K562 (cell line): ENCODE measurements at regions not wholly inside any gene's neighbourhood (a gene's known extent, or its start where the extent isn't known, plus 50 kb on each side); places are given as distances from the start of the nearest gene placed in this dataset.

Experiments used
- ATAC-seq: fragments of 200-7000 bp; cut with Tn5 transposase; 3 replicates; pipeline ENCODE4 v1.9.1; 2020; ENCODE audit warnings: moderate library complexity
- BruUV-seq: library from RNA; stranded (reverse); fragments of 400-500 nt; replicated peaks from 2 replicates; lab custom pipeline; 2021; lab: Mats Ljungman, UMichigan
- CTCF ChIA-PET: fragments of 300-600 bp; formaldehyde crosslinking; extraction: SDS; loops from one replicate; lab custom pipeline; 2021; ENCODE audit warnings: low intra/inter-chr PET ratio; lab: Yijun Ruan, JAX
- POLR2A ChIA-PET: fragments of 300-600, 350-650 bp; sonication (Branson Sonifier 250); formaldehyde crosslinking; extraction: SDS; loops from one replicate; lab custom pipeline; 2021; ENCODE audit warnings: antibody characterized with exemption, inconsistent platforms; lab: Yijun Ruan, JAX
- DNase-seq, 4 experiments: peaks; one replicate each; pipeline versions ENCODE4 v3.0.0 to v3.0.0-alpha.2; 2011 to 2018; ENCODE audit warnings: low spot score in 3 of 4, mixed read lengths in 3 of 4; ENCODE audit errors: extremely low read depth in 1 of 4
- FAIRE-seq: peaks from 2 replicates; lab custom pipeline; 2011; peaks lifted over from hg19 to GRCh38; lab: Jason Lieb, UNC
- H2AFZ ChIP-seq: 2 replicates; pipeline ENCODE4 v1.6.0; 2011; ENCODE audit warnings: low read depth, low read length, control low read depth, inconsistent platforms
- H3K27ac ChIP-seq: fragments of 200-600 bp; 3 replicates; pipeline ENCODE4 v1.8.0; 2011; ENCODE audit warnings: low read depth, mild to moderate bottlenecking, control low read depth, inconsistent platforms, low read length, moderate library complexity, mixed read lengths; ENCODE audit errors: extremely low read depth
- H3K27me3 ChIP-seq, 2 experiments: fragments of 300-600 bp in 1 of 2; 2 replicates in 1 of 2; 3 replicates in 1 of 2; pipeline versions ENCODE4 v1.6.0 to v1.8.0; 2011; ENCODE audit warnings: inconsistent platforms in 2 of 2, low read length in 2 of 2, mild to moderate bottlenecking in 1 of 2, mixed read lengths in 1 of 2, moderate library complexity in 1 of 2; ENCODE audit not compliant: control insufficient read depth in 2 of 2, insufficient read depth in 2 of 2
- H3K36me3 ChIP-seq: fragments of 300-600 bp; 3 replicates; pipeline ENCODE4 v1.8.0; 2011; ENCODE audit warnings: mild to moderate bottlenecking, low read length, inconsistent platforms; ENCODE audit not compliant: control insufficient read depth, insufficient read depth
- H3K4me1 ChIP-seq, 2 experiments: fragments of 200-600 bp in 1 of 2; replicated peaks in 1 of 2; 2 replicates in 1 of 2; 3 replicates in 1 of 2; pipeline versions ENCODE4 v1.5.1 to v1.8.0; 2011; ENCODE audit warnings: inconsistent platforms in 2 of 2, low read length in 2 of 2, mild to moderate bottlenecking in 1 of 2, mixed read lengths in 1 of 2, moderate library complexity in 1 of 2; ENCODE audit not compliant: control insufficient read depth in 2 of 2, insufficient read depth in 2 of 2
- H3K4me2 ChIP-seq: 2 replicates; pipeline ENCODE4 v1.6.1; 2011; ENCODE audit warnings: low read length, control low read depth, inconsistent platforms, mixed read lengths; ENCODE audit not compliant: insufficient read depth
- H3K4me3 ChIP-seq: fragments of 200-600 bp; sonication (generic), shearing (Covaris generic); 2 replicates; pipeline ENCODE4 v1.5.1; 2016; ENCODE audit warnings: control low read depth, inconsistent platforms
- H3K79me2 ChIP-seq: fragments of 200-600 bp; 3 replicates; pipeline ENCODE4 v1.8.0; 2011; ENCODE audit warnings: low read length, inconsistent platforms; ENCODE audit not compliant: control insufficient read depth, insufficient read depth
- H3K9ac ChIP-seq, 2 experiments: 2 replicates each; pipeline versions ENCODE4 v1.6.0 to v1.6.1; 2011; ENCODE audit warnings: low read depth in 2 of 2, low read length in 2 of 2, control low read depth in 1 of 2, inconsistent platforms in 1 of 2, mild to moderate bottlenecking in 1 of 2, mixed read lengths in 1 of 2; ENCODE audit not compliant: insufficient read depth in 1 of 2
- H3K9me1 ChIP-seq: one replicate; pipeline ENCODE4 v1.6.0; 2011; ENCODE audit warnings: inconsistent platforms, mild to moderate bottlenecking, low read length, moderate library complexity; ENCODE audit not compliant: control insufficient read depth, insufficient read depth
- H3K9me3 ChIP-seq: replicated peaks from 2 replicates; pipeline ENCODE4 v1.5.1; 2011; ENCODE audit warnings: low read depth, low read length, inconsistent platforms; ENCODE audit not compliant: control insufficient read depth, insufficient read depth
- H4K20me1 ChIP-seq: replicated peaks from 2 replicates; pipeline ENCODE4 v1.6.1; 2011; ENCODE audit warnings: low read length, inconsistent platforms, mixed read lengths; ENCODE audit not compliant: control insufficient read depth, insufficient read depth
- CBFB ChIP-seq: sonication (generic); formaldehyde crosslinking; IDR thresholded peaks from 2 replicates; pipeline ENCODE4 v1.4.0; 2020; ENCODE audit warnings: mild to moderate bottlenecking, missing genetic modification reagents
- DIDO1 ChIP-seq: fragments of 450-650 bp; IDR thresholded peaks from 2 replicates; pipeline ENCODE4 v1.6.1; 2016; ENCODE audit warnings: low read depth, missing biosample characterization, missing genetic modification characterization
- DMBX1 ChIP-seq: fragments of 250-450 bp; sonication (Bioruptor Pico); IDR thresholded peaks from 2 replicates; pipeline ENCODE4 v1.8.0; 2022; ENCODE audit warnings: inconsistent platforms, mild to moderate bottlenecking, moderate library complexity, borderline replicate concordance
- DNMT1 ChIP-seq: fragments of 450-650 bp; IDR thresholded peaks from 2 replicates; pipeline ENCODE4 v1.6.1; 2016; ENCODE audit warnings: antibody characterized with exemption, mild to moderate bottlenecking
- ETS2 ChIP-seq: IDR thresholded peaks from 2 replicates; pipeline ENCODE4 v1.6.1; 2016; ENCODE audit warnings: borderline replicate concordance, missing genetic modification characterization, mild to moderate bottlenecking, moderate library complexity, missing compliant biosample characterization; ENCODE audit not compliant: poor library complexity, severe bottlenecking
- JUND ChIP-seq, 2 experiments: IDR thresholded peaks; 2 replicates in 1 of 2; 3 replicates in 1 of 2; pipeline ENCODE4 v1.6.1; 2011; ENCODE audit warnings: borderline replicate concordance in 2 of 2, low read depth in 2 of 2, low read length in 2 of 2, improper control_type of control experiment in 1 of 2, missing biosample characterization in 1 of 2, missing genetic modification characterization in 1 of 2, missing genetic modification reagents in 1 of 2
- KAT2B ChIP-seq: IDR thresholded peaks from one replicate; pipeline ENCODE4 v1.6.1; 2012; ENCODE audit warnings: low read depth, mild to moderate bottlenecking, control low read depth, inconsistent platforms, low read length, moderate library complexity
- MEIS2 ChIP-seq: fragments of 450-650 bp; IDR thresholded peaks from 2 replicates; pipeline ENCODE4 v1.6.1; 2014; ENCODE audit warnings: mild to moderate bottlenecking; ENCODE audit not compliant: partially characterized antibody
- SP2 ChIP-seq: IDR thresholded peaks from 2 replicates; pipeline ENCODE4 v1.6.1; 2011; ENCODE audit warnings: mild to moderate bottlenecking, low read depth, low read length, moderate library complexity; ENCODE audit not compliant: poor library complexity, severe bottlenecking; ENCODE audit errors: extremely low read depth
- ZNF134 ChIP-seq: fragments of 250-450 bp; sonication (Bioruptor Pico); conservative IDR thresholded peaks from 2 replicates; pipeline ENCODE4 v1.4.0; 2020
- whole genome bisulfite sequencing: fragments of 100-300 bp; shearing (Covaris generic); methylation state at CpG from one replicate; pipeline ENCODE4 v1.1.6; 2016; ENCODE audit warnings: low coverage, mixed read lengths; ENCODE audit not compliant: insufficient coverage; ENCODE audit errors: missing lambda C conversion rate; 5-methylcytosine and 5-hydroxymethylcytosine counted together
- in situ Hi-C: fragments of 300-500 bp; cut with MboI; formaldehyde crosslinking; loops from 4 replicates; pipeline ENCODE4 v1.15.0; 2018; ENCODE audit warnings: inconsistent platforms, mixed read lengths
- intact Hi-C: fragments of 100-400 bp; cut with micrococcal nuclease; formaldehyde crosslinking; loops from 2 replicates; pipeline ENCODE4 v1.14.2; 2022
- TF ChIP-seq, protein P1 (sequence below): fragments of 450-650 bp; formaldehyde crosslinking; IDR thresholded peaks from 2 replicates; pipeline ENCODE4 v1.4.0; 2022; ENCODE audit warnings: mild to moderate bottlenecking, moderate library complexity
- TF ChIP-seq, protein P2 (sequence below): fragments of 250-450 bp; sonication (Bioruptor Pico); IDR thresholded peaks from 2 replicates; pipeline ENCODE4 v1.9.0; 2021; ENCODE audit warnings: mild to moderate bottlenecking
- TF ChIP-seq, protein P3 (sequence below): fragments of 450-650 bp; IDR thresholded peaks from 2 replicates; pipeline ENCODE4 v1.6.1; 2018; ENCODE audit not compliant: partially characterized antibody
- TF ChIP-seq, protein P4 (sequence below): fragments of 450-650 bp; IDR thresholded peaks from 2 replicates; pipeline ENCODE4 v1.7.0; 2016; ENCODE audit warnings: borderline replicate concordance

DNA sequence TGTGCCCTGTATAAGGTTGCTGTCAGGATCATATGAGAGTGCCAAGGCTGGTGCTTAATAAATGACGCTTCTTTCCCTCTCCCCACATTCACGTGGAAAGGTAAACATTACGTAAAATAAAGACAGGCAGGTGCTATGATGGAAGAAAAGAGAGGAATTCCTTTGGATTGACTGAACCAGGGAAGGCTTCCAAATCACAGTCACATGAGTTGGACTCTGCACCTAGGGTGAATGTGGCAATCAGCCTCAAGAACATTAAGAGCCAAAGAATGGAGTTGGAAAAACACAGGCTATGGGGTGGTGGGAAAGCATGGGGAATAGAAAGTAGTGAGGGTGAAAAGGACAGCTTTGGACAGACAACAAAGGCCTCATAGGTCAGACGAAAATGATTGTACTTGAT lies 473.1 kb downstream of the VRK1 start:
- in situ Hi-C loops: no loop called here
- no peaks in the 10 kb centered on the region for H3K79me2 ChIP-seq
- CTCF ChIA-PET: interaction anchor here (0.7 kb wide), 1 partner anchor 686 kb away, joined by 3 read pairs; no protein-coding TSS in a partner anchor
- TF ChIP-seq ZNF134 (CRISPR knock-in tag): no peak
- TF ChIP-seq JUND (IDR thresholded peaks at IDR 0.05; ENCODE audit: borderline replicate concordance, low read depth, low read length): no peak
- no peak for TF ChIP-seq JUND (tag; IDR thresholded peaks at IDR 0.05; ENCODE audit: borderline replicate concordance, low read depth, low read length)
- no peak for TF ChIP-seq ETS2 (tag)
- no peak for TF ChIP-seq MEIS2
- TF ChIP-seq SP2: no peak
- TF ChIP-seq, protein P1, sequence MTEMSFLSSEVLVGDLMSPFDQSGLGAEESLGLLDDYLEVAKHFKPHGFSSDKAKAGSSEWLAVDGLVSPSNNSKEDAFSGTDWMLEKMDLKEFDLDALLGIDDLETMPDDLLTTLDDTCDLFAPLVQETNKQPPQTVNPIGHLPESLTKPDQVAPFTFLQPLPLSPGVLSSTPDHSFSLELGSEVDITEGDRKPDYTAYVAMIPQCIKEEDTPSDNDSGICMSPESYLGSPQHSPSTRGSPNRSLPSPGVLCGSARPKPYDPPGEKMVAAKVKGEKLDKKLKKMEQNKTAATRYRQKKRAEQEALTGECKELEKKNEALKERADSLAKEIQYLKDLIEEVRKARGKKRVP (CRISPR knock-in tag): no peak
- no peak for TF ChIP-seq KAT2B
- no peak for TF ChIP-seq DMBX1 (CRISPR knock-in tag)
- TF ChIP-seq, protein P2, sequence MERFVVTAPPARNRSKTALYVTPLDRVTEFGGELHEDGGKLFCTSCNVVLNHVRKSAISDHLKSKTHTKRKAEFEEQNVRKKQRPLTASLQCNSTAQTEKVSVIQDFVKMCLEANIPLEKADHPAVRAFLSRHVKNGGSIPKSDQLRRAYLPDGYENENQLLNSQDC (CRISPR knock-in tag): no peak
- TF ChIP-seq DIDO1 (tag): no peak
- TF ChIP-seq, protein P3, sequence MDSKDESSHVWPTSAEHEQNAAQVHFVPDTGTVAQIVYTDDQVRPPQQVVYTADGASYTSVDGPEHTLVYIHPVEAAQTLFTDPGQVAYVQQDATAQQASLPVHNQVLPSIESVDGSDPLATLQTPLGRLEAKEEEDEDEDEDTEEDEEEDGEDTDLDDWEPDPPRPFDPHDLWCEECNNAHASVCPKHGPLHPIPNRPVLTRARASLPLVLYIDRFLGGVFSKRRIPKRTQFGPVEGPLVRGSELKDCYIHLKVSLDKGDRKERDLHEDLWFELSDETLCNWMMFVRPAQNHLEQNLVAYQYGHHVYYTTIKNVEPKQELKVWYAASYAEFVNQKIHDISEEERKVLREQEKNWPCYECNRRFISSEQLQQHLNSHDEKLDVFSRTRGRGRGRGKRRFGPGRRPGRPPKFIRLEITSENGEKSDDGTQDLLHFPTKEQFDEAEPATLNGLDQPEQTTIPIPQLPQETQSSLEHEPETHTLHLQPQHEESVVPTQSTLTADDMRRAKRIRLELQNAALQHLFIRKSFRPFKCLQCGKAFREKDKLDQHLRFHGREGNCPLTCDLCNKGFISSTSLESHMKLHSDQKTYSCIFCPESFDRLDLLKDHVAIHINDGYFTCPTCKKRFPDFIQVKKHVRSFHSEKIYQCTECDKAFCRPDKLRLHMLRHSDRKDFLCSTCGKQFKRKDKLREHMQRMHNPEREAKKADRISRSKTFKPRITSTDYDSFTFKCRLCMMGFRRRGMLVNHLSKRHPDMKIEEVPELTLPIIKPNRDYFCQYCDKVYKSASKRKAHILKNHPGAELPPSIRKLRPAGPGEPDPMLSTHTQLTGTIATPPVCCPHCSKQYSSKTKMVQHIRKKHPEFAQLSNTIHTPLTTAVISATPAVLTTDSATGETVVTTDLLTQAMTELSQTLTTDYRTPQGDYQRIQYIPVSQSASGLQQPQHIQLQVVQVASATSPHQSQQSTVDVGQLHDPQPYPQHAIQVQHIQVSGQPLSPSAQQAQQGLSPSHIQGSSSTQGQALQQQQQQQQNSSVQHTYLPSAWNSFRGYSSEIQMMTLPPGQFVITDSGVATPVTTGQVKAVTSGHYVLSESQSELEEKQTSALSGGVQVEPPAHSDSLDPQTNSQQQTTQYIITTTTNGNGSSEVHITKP: no peak
- TF ChIP-seq CBFB (CRISPR knock-in tag): no peak
- no peak for TF ChIP-seq DNMT1
- TF ChIP-seq, protein P4, sequence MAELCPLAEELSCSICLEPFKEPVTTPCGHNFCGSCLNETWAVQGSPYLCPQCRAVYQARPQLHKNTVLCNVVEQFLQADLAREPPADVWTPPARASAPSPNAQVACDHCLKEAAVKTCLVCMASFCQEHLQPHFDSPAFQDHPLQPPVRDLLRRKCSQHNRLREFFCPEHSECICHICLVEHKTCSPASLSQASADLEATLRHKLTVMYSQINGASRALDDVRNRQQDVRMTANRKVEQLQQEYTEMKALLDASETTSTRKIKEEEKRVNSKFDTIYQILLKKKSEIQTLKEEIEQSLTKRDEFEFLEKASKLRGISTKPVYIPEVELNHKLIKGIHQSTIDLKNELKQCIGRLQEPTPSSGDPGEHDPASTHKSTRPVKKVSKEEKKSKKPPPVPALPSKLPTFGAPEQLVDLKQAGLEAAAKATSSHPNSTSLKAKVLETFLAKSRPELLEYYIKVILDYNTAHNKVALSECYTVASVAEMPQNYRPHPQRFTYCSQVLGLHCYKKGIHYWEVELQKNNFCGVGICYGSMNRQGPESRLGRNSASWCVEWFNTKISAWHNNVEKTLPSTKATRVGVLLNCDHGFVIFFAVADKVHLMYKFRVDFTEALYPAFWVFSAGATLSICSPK: no peak

More for the DNA sequence above, 473.1 kb downstream of the VRK1 start:
- WGBS: 0% methylated on average over 3 of the region's 4 CpGs
- Histone ChIP-seq H3K4me1 (no peaks in the 10 kb centered on the region), H3K9me3 (no peaks in the 10 kb centered on the region), H3K9ac (no peak overlapping the region), H4K20me1 (no peaks in the 10 kb centered on the region), H2AFZ (no peak overlapping the region), H3K9me1 (no peaks in the 10 kb centered on the region), H3K27me3 (no peaks in the 10 kb centered on the region), H3K27ac (no peak overlapping the region), H3K4me3 (no peak overlapping the region), H3K4me2 (no peak overlapping the region), H3K36me3 (no peaks in the 10 kb centered on the region)
- POLR2A ChIA-PET: interaction anchor here (0.8 kb wide), 2 partner anchors 130 to 664 kb away, joined by 3 read pairs; no protein-coding TSS in a partner anchor
- DNase-seq: no peak
- FAIRE-seq: no peak
- no TSS peak for BruUV-seq
- no peak for ATAC-seq
- intact Hi-C loops: no loop called here
